ENCODE measurements at regions not wholly inside any gene's neighbourhood (a gene's known extent, or its start where the extent isn't known, plus 50 kb on each side); places are given as distances from the start of the nearest gene placed in this dataset.

DNA sequence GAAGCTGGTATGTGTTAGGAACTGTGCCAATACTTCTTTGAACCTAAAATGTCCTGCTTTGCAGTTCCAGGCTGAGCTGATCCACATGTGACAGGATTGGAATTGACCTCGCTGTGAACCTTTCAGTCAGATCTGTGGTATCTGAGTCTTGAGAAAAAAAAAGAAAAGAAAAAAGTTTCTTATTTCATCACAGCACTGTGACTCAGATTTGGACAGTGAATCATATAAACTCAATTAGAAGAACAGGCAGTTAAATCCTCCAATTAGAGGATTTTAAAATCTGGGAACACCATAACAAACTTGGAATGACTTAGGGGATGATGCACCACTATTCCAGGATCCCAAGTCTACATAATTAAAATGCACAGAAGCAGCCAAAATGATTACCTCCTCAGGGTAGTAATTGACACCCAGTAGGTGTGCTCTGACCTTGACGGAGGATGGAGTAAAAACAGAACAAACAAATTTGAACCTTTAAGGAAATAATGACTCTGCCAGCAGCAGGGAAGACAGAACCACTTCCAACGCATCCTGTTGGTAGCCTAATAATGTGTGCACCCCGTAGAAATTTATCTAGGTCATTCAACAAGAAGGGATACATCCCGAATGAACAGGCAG is 57.8 kb upstream of the RAI14 start:
- no peak overlapping the region for H3K27ac ChIP-seq (ENCODE audit: low read length)
- H3K9ac ChIP-seq (ENCODE audit: low read depth, low read length), result no peak overlapping the region
- no peaks in the 10 kb centered on the region for H3K27me3 ChIP-seq (ENCODE audit: insufficient read depth, low read length)
- H3K4me1 ChIP-seq (ENCODE audit: insufficient read depth, low read length), result 0 out of 2 replicates have a peak, but pooled peaks cover 5% of the 10 kb centered on the region
- no peaks in the 10 kb centered on the region for H3K36me3 ChIP-seq (ENCODE audit: insufficient read depth, low read depth, low read length)
- H3K9me3 ChIP-seq (ENCODE audit: insufficient read depth, low read depth, low read length), result no peaks in the 10 kb centered on the region
- no peak overlapping the region for H3K4me3 ChIP-seq (ENCODE audit: low read length)

- no peak overlapping the region for H3K27ac ChIP-seq (ENCODE audit: low read length)
- no peak overlapping the region for H3K9ac ChIP-seq (ENCODE audit: low read depth, low read length)
- H3K27me3 ChIP-seq (ENCODE audit: insufficient read depth, low read length), result no peaks in the 10 kb centered on the region
- no peaks in the 10 kb centered on the region for H3K36me3 ChIP-seq (ENCODE audit: insufficient read depth, low read depth, low read length)
- H3K9me3 ChIP-seq (ENCODE audit: insufficient read depth, low read depth, low read length), result no peaks in the 10 kb centered on the region
- H3K4me1 ChIP-seq (ENCODE audit: insufficient read depth, low read length), result 0 out of 2 replicates have a peak, but pooled peaks cover 5% of the 10 kb centered on the region
- H3K4me3 ChIP-seq (ENCODE audit: low read length), result no peak overlapping the region
Observed at GRCh38 chr5:34599471-34600117, 56.5 kb upstream of the RAI14 start.

DNA sequence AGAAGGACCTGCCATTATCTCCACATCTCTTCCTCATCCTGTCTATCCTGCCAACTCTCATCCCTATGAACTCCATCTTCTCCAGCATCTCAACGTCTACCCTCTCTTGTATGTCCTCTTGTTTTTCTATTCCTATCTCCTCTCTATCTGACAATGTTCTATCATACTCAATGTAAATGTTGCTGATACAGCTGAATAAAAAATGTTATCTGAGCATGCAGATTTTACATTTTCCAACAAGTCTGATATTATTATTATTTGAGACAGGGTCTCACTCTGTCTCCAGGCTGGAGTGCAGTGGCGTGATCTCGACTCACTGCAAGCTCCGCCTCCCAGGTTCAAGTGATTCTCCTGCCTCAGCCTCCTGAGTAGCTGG is 56.0 kb upstream of the RAI14 start:
- no peak overlapping the region for H3K27ac ChIP-seq (ENCODE audit: low read length)
- H3K27me3 ChIP-seq (ENCODE audit: insufficient read depth, low read length), result no peaks in the 10 kb centered on the region
- no peaks in the 10 kb centered on the region for H3K9me3 ChIP-seq (ENCODE audit: insufficient read depth, low read depth, low read length)
- no peak overlapping the region for H3K4me3 ChIP-seq (ENCODE audit: low read length)
- no peak overlapping the region for H3K9ac ChIP-seq (ENCODE audit: low read depth, low read length)
- no peaks in the 10 kb centered on the region for H3K36me3 ChIP-seq (ENCODE audit: insufficient read depth, low read depth, low read length)
- H3K4me1 ChIP-seq (ENCODE audit: insufficient read depth, low read length), result 0 out of 2 replicates have a peak, but pooled peaks cover 5% of the 10 kb centered on the region

DNA sequence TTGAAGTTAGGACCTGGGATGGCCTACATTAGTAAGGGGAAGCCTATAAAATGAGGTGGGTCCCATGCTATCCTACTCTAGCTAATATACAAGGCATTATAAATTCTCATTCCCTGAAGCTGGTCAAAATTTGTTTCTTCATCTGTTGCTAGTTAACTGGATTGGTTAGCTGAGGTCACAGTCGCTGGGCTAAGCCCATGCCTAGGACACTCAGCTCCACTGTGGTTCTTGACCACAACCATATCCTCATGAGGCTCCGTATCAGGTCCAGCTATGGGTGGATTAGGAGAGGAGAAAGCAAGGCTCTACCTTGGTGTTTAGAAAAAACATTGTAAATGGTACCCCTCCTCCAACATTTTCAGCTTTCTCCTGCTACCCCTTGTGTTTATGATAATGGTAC is 52.8 kb upstream of the RAI14 start:
- Histone ChIP-seq H3K36me3 (ENCODE audit: insufficient read depth, low read depth, low read length) (no peaks in the 10 kb centered on the region), H3K27ac (ENCODE audit: low read length) (no peak overlapping the region), H3K4me1 (ENCODE audit: insufficient read depth, low read length) (0 out of 2 replicates have a peak, but pooled peaks cover 5% of the 10 kb centered on the region), H3K9me3 (ENCODE audit: insufficient read depth, low read depth, low read length) (no peaks in the 10 kb centered on the region), H3K27me3 (ENCODE audit: insufficient read depth, low read length) (no peaks in the 10 kb centered on the region), H3K4me3 (ENCODE audit: low read length) (no peak overlapping the region), H3K9ac (ENCODE audit: low read depth, low read length) (no peak overlapping the region)

GRCh38 chr5:34604119-34604675 is 51.9 kb upstream of the RAI14 start:
- Histone ChIP-seq H3K9me3 (ENCODE audit: insufficient read depth, low read depth, low read length) (no peaks in the 10 kb centered on the region), H3K27me3 (ENCODE audit: insufficient read depth, low read length) (no peaks in the 10 kb centered on the region), H3K4me1 (ENCODE audit: insufficient read depth, low read length) (peaks cover 7% of the 10 kb centered on the region), H3K9ac (ENCODE audit: low read depth, low read length) (no peak overlapping the region), H3K27ac (ENCODE audit: low read length) (no peak overlapping the region), H3K4me3 (ENCODE audit: low read length) (no peak overlapping the region), H3K36me3 (ENCODE audit: insufficient read depth, low read depth, low read length) (no peaks in the 10 kb centered on the region)

DNA sequence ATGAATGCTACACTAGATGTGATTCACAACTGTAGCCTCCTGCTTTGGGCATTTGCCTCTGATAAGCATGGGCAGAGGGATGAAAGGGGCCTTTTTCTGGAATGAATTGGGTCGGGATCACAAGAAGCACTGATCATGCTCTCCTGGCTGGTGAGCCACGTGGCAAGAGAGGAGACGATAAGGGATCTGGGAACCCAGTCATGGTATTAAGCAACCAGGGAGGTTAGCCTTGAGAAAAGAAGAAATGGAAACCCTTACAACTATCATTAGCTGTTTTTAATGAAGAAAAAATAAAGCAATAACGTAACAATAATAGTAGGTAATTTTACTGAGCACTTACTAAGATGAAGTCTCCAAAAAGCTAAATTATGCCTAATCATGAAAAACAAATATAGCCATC is 50.0 kb upstream of the RAI14 start:
- Histone ChIP-seq H3K27me3 (ENCODE audit: insufficient read depth, low read length) (no peaks in the 10 kb centered on the region), H3K4me1 (ENCODE audit: insufficient read depth, low read length) (peaks cover 11% of the 10 kb centered on the region), H3K9me3 (ENCODE audit: insufficient read depth, low read depth, low read length) (no peaks in the 10 kb centered on the region), H3K27ac (ENCODE audit: low read length) (no peak overlapping the region), H3K36me3 (ENCODE audit: insufficient read depth, low read depth, low read length) (no peaks in the 10 kb centered on the region), H3K4me3 (ENCODE audit: low read length) (no peak overlapping the region), H3K9ac (ENCODE audit: low read depth, low read length) (no peak overlapping the region)

Measured in iPS-20b (cell line).